H9 (cell line): ENCODE measurements at regions not wholly inside any gene's neighbourhood (a gene's known extent, or its start where the extent isn't known, plus 50 kb on each side); places are given as distances from the start of the nearest gene placed in this dataset.

Experiments
- DNase-seq: peaks from one replicate; pipeline ENCODE4 v3.0.0-alpha.2; 2017
- H2AFZ ChIP-seq: one replicate; pipeline ENCODE4 v1.6.1; 2013; ENCODE audit warnings: mild to moderate bottlenecking, low read length, control low read depth, moderate library complexity
- H2AK5ac ChIP-seq: 2 replicates; pipeline ENCODE4 v1.6.1; 2013; ENCODE audit warnings: low read length, control low read depth, mixed read lengths; ENCODE audit not compliant: insufficient read length
- H2BK120ac ChIP-seq: one replicate; pipeline ENCODE4 v1.6.1; 2013; ENCODE audit warnings: low read depth, mild to moderate bottlenecking, low read length, control low read depth, inconsistent platforms; ENCODE audit not compliant: poor library complexity, severe bottlenecking
- H2BK12ac ChIP-seq: 2 replicates; pipeline ENCODE4 v1.6.1; 2013; ENCODE audit warnings: low read length, control low read depth, mixed read lengths, low read depth; ENCODE audit not compliant: insufficient read length
- H2BK15ac ChIP-seq: 2 replicates; pipeline ENCODE4 v1.6.1; 2013; ENCODE audit warnings: low read depth, low read length, control low read depth
- H2BK20ac ChIP-seq: one replicate; pipeline ENCODE4 v1.6.1; 2013; ENCODE audit warnings: low read depth, mild to moderate bottlenecking, low read length, control low read depth, inconsistent platforms; ENCODE audit not compliant: poor library complexity, severe bottlenecking
- H2BK5ac ChIP-seq: 2 replicates; pipeline ENCODE4 v1.6.1; 2013; ENCODE audit warnings: low read length, control low read depth, mixed read lengths; ENCODE audit not compliant: insufficient read length
- H3K14ac ChIP-seq: 2 replicates; pipeline ENCODE4 v1.6.1; 2013; ENCODE audit warnings: low read length, control low read depth; ENCODE audit not compliant: insufficient read depth
- H3K18ac ChIP-seq: 2 replicates; pipeline ENCODE4 v1.6.1; 2013; ENCODE audit warnings: low read depth, mild to moderate bottlenecking, mixed read lengths, low read length, control low read depth; ENCODE audit not compliant: insufficient read length
- H3K23ac ChIP-seq: 2 replicates; pipeline ENCODE4 v1.6.1; 2013; ENCODE audit warnings: low read length, control low read depth, mixed read lengths, low read depth; ENCODE audit not compliant: insufficient read length
- H3K23me2 ChIP-seq: 2 replicates; pipeline ENCODE4 v1.6.1; 2013; ENCODE audit warnings: low read depth, mild to moderate bottlenecking, mixed read lengths, low read length, control low read depth; ENCODE audit not compliant: insufficient read length, poor library complexity, severe bottlenecking
- H3K27ac ChIP-seq: 2 replicates; pipeline ENCODE4 v1.5.1; 2013; ENCODE audit warnings: low read length, control low read depth, mixed read lengths, low read depth; ENCODE audit not compliant: insufficient read length
- H3K27me3 ChIP-seq: 2 replicates; pipeline ENCODE4 v1.6.1; 2013; ENCODE audit warnings: low read length, control low read depth, inconsistent platforms; ENCODE audit not compliant: insufficient read depth
- H3K4ac ChIP-seq: 2 replicates; pipeline ENCODE4 v1.6.1; 2013; ENCODE audit warnings: low read depth, mild to moderate bottlenecking, control low read depth, inconsistent platforms, low read length, moderate library complexity
- H3K4me1 ChIP-seq: 2 replicates; pipeline ENCODE4 v1.6.1; 2013; ENCODE audit warnings: low read length, control low read depth, inconsistent platforms; ENCODE audit not compliant: insufficient read depth
- H3K4me2 ChIP-seq: 2 replicates; pipeline ENCODE4 v1.6.1; 2013; ENCODE audit warnings: low read length, control low read depth, mixed read lengths; ENCODE audit not compliant: insufficient read length, insufficient read depth
- H3K56ac ChIP-seq: 2 replicates; pipeline ENCODE4 v1.6.1; 2013; ENCODE audit warnings: low read depth, mild to moderate bottlenecking, mixed read lengths, low read length, control low read depth; ENCODE audit not compliant: insufficient read length
- H3K79me1 ChIP-seq: 2 replicates; pipeline ENCODE4 v1.6.1; 2013; ENCODE audit warnings: low read depth, mild to moderate bottlenecking, moderate library complexity, low read length, control low read depth, inconsistent platforms; ENCODE audit not compliant: insufficient read depth, poor library complexity, severe bottlenecking
- H3K79me2 ChIP-seq: 2 replicates; pipeline ENCODE4 v1.6.1; 2013; ENCODE audit warnings: low read length, control low read depth, inconsistent platforms; ENCODE audit not compliant: insufficient read depth
- H3K9ac ChIP-seq: 2 replicates; pipeline ENCODE4 v1.6.1; 2013; ENCODE audit warnings: low read length, control low read depth, mixed read lengths; ENCODE audit not compliant: insufficient read length; ENCODE audit errors: extremely low read depth
- H3K9me3 ChIP-seq: one replicate; pipeline ENCODE4 v1.6.1; 2013; ENCODE audit warnings: low read depth, low read length, inconsistent platforms; ENCODE audit not compliant: control insufficient read depth
- H3T11ph ChIP-seq: one replicate; pipeline ENCODE4 v1.6.1; 2013; ENCODE audit warnings: mild to moderate bottlenecking, low read length, control low read depth, inconsistent platforms
- H4K20me1 ChIP-seq: one replicate; pipeline ENCODE4 v1.6.1; 2013; ENCODE audit not compliant: control insufficient read depth, insufficient read length, insufficient read depth
- H4K5ac ChIP-seq: 2 replicates; pipeline ENCODE4 v1.6.1; 2013; ENCODE audit warnings: low read depth, mild to moderate bottlenecking, mixed read lengths, low read length, control low read depth; ENCODE audit not compliant: insufficient read length
- H4K8ac ChIP-seq: replicated peaks from 2 replicates; pipeline ENCODE4 v1.6.1; 2013; ENCODE audit warnings: low read length, control low read depth, mixed read lengths, low read depth; ENCODE audit not compliant: insufficient read length
- H4K91ac ChIP-seq: 2 replicates; pipeline ENCODE4 v1.6.1; 2013; ENCODE audit warnings: low read depth, mild to moderate bottlenecking, moderate library complexity, mixed read lengths, low read length, control low read depth; ENCODE audit not compliant: insufficient read length
- H3K27ac Mint-ChIP-seq, 3 experiments: 2 replicates in 2 of 3; 3 replicates in 1 of 3; pipeline ENCODE4 v1.8.0; 2020 to 2021; ENCODE audit warnings: mixed read lengths in 3 of 3, mild to moderate bottlenecking in 1 of 3, moderate library complexity in 1 of 3
- H3K27me3 Mint-ChIP-seq: 2 replicates; pipeline ENCODE4 v1.8.0; 2021; ENCODE audit warnings: low read depth, mild to moderate bottlenecking, moderate library complexity, mixed read lengths
- H3K36me3 Mint-ChIP-seq, 3 experiments: 2 replicates in 2 of 3; 3 replicates in 1 of 3; pipeline ENCODE4 v1.8.0; 2020 to 2021; ENCODE audit warnings: low read depth in 3 of 3, mixed read lengths in 3 of 3; ENCODE audit not compliant: insufficient read depth in 1 of 3
- H3K4me1 Mint-ChIP-seq, 2 experiments: 2 replicates each; pipeline ENCODE4 v1.8.0; 2020; ENCODE audit warnings: mixed read lengths in 2 of 2
- H3K4me3 Mint-ChIP-seq, 2 experiments: 2 replicates in 1 of 2; 3 replicates in 1 of 2; pipeline ENCODE4 v1.8.0; 2020 to 2021; ENCODE audit warnings: mild to moderate bottlenecking in 2 of 2, mixed read lengths in 2 of 2, moderate library complexity in 1 of 2
- H3K9me3 Mint-ChIP-seq, 2 experiments: 2 replicates in 1 of 2; 3 replicates in 1 of 2; pipeline ENCODE4 v1.8.0; 2020; ENCODE audit warnings: mild to moderate bottlenecking in 2 of 2, mixed read lengths in 2 of 2, moderate library complexity in 1 of 2
- WGBS: extraction: QIAGEN DNeasy Blood & Tissue Kit; methylation state at CpG from one replicate; pipeline ENCODE4 v1.1.7; 2013; ENCODE audit warnings: missing lambda C conversion rate, low lambda C conversion rate, mixed read lengths; ENCODE audit not compliant: insufficient read length; ENCODE audit errors: extremely low coverage; 5-methylcytosine and 5-hydroxymethylcytosine counted together
- TF ChIP-seq, protein P1 (sequence below): fragments of 200-600 bp; sonication (generic); conservative IDR thresholded peaks from 3 replicates; pipeline ENCODE4 v1.8.0; 2021; ENCODE audit warnings: antibody characterized with exemption, mild to moderate bottlenecking

- H4K5ac ChIP-seq: no peak overlapping the region
- H4K8ac ChIP-seq: no peak overlapping the region
- H3K18ac ChIP-seq: no peak overlapping the region
- H3K23ac ChIP-seq: no peak overlapping the region
- no peak overlapping the region for H2BK120ac ChIP-seq
- H3K4me1 Mint-ChIP-seq: peaks cover 5 to 15% of the 10 kb centered on the region in 2 experiments
- no peak overlapping the region for H3K56ac ChIP-seq
- peaks cover 57% of the 10 kb centered on the region for H3K27me3 Mint-ChIP-seq
- no peak overlapping the region for H3K14ac ChIP-seq
- no peaks in the 10 kb centered on the region for H3K79me2 ChIP-seq
- H2BK15ac ChIP-seq: no peak overlapping the region
- peaks cover 4% of the 10 kb centered on the region; the same call in 1 of the 2 replicates for H3K27me3 ChIP-seq
- no CpG with 5 or more reads among the region's 9 CpGs for WGBS
- H2AFZ ChIP-seq: no peak overlapping the region
- H3K9me3 Mint-ChIP-seq: no peaks in the 10 kb centered on the region
- H2BK5ac ChIP-seq: no peak overlapping the region
- no peaks in the 10 kb centered on the region for H3K4me1 ChIP-seq
- H3K27ac Mint-ChIP-seq: no peak overlapping the region
- no peak overlapping the region for H3K27ac ChIP-seq
- no peak overlapping the region for H3K4ac ChIP-seq
- no peak overlapping the region for H3T11ph ChIP-seq
- H3K36me3 Mint-ChIP-seq: no peaks in the 10 kb centered on the region
- no peaks in the 10 kb centered on the region for H4K20me1 ChIP-seq
- no peak overlapping the region for H4K91ac ChIP-seq
- no peak overlapping the region for H3K4me3 Mint-ChIP-seq
- H2AK5ac ChIP-seq: no peak overlapping the region
- H2BK12ac ChIP-seq: no peak overlapping the region
- no peaks in the 10 kb centered on the region for H3K23me2 ChIP-seq
- H3K9me3 ChIP-seq: no peaks in the 10 kb centered on the region
- no peaks in the 10 kb centered on the region for H3K79me1 ChIP-seq
- TF ChIP-seq, protein P1, sequence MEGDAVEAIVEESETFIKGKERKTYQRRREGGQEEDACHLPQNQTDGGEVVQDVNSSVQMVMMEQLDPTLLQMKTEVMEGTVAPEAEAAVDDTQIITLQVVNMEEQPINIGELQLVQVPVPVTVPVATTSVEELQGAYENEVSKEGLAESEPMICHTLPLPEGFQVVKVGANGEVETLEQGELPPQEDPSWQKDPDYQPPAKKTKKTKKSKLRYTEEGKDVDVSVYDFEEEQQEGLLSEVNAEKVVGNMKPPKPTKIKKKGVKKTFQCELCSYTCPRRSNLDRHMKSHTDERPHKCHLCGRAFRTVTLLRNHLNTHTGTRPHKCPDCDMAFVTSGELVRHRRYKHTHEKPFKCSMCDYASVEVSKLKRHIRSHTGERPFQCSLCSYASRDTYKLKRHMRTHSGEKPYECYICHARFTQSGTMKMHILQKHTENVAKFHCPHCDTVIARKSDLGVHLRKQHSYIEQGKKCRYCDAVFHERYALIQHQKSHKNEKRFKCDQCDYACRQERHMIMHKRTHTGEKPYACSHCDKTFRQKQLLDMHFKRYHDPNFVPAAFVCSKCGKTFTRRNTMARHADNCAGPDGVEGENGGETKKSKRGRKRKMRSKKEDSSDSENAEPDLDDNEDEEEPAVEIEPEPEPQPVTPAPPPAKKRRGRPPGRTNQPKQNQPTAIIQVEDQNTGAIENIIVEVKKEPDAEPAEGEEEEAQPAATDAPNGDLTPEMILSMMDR: no peak
- DNase-seq: no peak
- H2BK20ac ChIP-seq: no peak overlapping the region
- H3K4me2 ChIP-seq: no peak overlapping the region
- no peak overlapping the region for H3K9ac ChIP-seq
These were observed 104.0 kb downstream of the MRM1 start for GRCh38 chr17:36705283-36705795.
